Stimulated activated CD4-positive, alpha-beta T cell treated with anti-CD3 and anti-CD28 coated beads, Interleukin-1b, Interleukin-23, amount 100 ng/mL, for 24 hours (primary cell): ENCODE measurements at regions not wholly inside any gene's neighbourhood (a gene's known extent, or its start where the extent isn't known, plus 50 kb on each side); places are given as distances from the start of the nearest gene placed in this dataset.
"Not testable (repeated sequence)": the region's sequence is repeated elsewhere in the genome, so short reads cannot be mapped to it uniquely, and the experiment has no call there.

Experiments used
- DNase-seq, 4 experiments: peaks; one replicate each; pipeline ENCODE4 v3.0.0-alpha.2; 2020; ENCODE audit warnings: low read depth in 4 of 4, low spot score in 1 of 4

DNA sequence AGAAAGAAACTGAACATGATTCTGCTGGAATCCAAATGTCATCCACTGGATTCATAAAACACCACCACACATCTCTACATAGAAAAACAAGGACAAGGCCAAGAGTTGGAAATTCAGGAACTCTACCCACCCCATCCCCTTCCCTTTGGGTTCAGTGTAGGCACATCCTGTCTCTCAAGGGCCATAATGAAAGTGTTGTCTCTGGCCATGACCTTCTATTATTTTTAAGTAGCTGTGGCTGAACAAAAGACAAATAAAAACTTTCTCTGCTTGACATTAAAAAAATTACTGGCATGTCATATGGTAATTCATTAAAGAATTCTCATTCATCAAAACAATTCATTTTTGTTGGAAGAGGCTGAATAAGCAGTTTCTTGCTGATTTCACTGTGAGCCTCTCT is 54.9 kb upstream of the ZBTB18 start:
- DNase-seq: no peak

DNA sequence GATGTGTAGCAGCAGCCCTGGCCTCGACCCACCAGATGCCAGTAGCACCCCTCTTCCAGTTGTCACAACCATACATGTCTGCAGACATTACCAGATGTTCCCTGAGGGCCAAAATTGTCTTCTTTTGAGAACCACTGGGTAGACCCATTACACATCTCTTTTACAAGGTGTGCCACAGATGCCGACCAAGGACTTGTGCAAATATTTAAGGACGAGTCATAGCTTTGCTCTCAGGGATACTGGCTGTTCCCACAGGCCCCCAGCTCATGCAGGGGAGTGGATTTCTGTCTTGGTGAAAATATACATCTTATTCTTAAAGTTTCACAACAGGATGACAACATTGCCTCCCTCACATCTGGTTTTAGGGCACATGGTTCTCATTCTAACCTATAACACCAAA is 59.4 kb upstream of the ZBTB18 start:
- DNase-seq: no peak

DNA sequence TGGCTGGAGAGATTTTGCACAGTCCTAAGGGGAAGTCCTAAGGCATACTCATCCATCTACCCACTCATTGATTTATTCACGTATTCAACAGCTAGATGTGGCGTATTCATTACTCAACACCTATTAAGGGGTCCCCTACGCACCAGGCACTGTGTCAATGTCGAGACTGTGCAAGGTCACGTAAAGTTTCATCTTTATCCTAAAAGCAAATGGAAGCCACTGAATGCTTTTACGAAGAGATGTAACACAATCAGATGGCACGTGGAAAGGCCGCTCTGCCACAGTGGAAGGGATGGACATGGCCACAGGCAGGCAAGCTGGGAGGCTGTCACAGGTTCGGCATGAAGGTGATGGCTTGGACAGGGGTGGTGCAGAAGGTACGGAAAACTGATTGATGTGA is 66.3 kb upstream of the ZBTB18 start:
- no peak for DNase-seq

DNA sequence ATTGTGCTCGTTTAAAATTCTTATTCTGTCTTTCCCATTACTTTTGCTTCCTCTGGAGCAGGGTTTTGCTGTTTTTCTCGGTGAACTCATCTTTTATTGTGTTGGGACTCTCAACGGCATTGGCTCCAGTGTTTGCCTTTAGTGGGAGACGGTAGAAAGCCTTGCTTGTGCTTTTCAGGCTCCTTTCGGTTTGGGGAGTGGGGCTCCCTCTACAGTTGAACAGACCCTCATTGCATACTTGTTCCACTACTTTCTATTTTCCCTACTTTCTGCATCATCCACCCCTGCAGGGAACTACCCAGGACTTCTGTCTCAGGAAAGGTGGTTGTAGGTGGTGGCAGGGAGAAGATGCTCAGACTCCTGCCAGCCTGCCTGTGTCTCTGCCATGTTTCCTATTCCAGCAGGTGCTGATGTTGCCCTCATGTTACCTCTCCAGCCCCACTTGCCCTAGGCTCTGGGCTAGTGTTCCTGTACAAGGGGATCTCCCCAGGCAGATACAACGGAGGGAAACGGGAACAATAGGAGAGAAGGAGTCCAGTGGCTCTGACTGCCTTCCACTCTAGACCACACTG is 68.5 kb upstream of the ZBTB18 start:
- DNase-seq: no peak

DNA sequence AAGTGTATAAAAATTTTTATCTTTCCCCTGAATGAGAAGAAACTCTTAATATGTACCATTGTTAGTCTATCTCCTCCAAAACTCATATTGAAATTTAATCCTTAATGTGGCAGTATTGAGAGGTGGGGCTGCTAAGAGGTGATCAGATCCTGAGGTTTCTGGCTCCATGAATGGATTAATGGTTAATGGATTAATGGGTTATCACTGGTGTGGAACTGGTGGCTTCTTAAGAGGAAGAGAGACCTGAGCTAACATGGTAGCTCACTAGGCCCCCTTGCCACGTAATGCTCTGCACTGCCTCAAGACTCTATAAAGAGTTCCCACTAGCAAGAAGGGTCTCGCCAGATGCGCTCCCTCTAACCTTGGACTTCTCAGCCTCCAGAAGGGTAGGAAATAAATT is 70.6 kb upstream of the ZBTB18 start:
- no peak for DNase-seq

DNA sequence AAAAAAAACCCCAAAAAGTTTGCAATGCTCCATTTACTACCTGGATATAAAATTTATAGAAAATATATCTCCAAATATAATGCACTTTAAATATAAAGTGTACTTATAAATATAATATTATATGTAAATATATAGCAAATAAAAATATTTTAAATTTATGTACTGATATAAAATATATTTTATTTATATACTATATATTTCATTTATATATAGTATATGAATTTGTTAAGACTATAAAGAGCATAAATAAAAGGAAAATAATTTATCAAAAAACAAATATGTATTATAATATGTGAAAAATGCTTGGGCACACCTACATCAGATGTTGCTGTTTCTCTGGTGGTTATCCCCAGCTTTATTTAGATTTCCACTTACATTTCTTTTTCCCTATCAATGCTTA is 71.0 kb upstream of the ZBTB18 start:
- DNase-seq: no peak

DNA sequence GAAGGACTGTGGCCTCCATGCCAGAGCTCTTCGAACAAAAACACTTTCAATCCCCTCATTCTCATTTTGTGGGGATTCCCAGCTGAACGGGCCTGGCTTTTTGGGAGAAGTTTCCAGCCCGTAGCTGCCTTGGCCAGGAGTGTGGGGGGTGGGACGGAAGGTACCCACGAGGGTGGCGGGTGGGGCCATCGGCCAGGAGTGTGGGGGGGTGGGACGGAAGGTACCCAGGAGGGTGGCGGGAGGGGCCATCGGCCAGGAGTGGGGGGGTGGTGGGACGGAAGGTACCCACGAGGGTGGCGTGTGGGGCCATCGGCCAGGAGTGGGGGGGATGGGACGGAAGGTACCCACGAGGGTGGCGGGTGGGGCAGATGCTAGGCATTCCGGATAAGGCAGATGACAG is 71.7 kb upstream of the ZBTB18 start:
- DNase-seq: no peak

DNA sequence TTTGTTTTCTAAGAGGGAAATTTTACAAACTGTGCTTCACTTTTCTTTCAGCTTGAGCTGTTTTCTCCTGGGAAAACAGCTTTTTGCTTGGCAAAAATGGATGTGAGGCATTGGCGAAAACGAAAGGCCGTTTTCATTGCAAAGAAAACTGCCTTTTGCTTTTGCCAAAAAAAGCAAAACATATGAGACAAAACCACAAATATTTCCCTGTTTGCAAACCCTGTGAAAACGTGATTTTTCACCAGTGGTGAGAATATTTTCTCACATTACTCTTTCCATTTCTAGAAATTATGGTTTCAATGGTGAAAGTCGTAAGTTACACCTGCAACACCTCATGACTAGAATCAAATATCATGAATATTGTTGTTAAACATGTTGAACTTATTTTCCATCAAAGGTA is 74.0 kb upstream of the ZBTB18 start:
- DNase-seq: no peak

DNA sequence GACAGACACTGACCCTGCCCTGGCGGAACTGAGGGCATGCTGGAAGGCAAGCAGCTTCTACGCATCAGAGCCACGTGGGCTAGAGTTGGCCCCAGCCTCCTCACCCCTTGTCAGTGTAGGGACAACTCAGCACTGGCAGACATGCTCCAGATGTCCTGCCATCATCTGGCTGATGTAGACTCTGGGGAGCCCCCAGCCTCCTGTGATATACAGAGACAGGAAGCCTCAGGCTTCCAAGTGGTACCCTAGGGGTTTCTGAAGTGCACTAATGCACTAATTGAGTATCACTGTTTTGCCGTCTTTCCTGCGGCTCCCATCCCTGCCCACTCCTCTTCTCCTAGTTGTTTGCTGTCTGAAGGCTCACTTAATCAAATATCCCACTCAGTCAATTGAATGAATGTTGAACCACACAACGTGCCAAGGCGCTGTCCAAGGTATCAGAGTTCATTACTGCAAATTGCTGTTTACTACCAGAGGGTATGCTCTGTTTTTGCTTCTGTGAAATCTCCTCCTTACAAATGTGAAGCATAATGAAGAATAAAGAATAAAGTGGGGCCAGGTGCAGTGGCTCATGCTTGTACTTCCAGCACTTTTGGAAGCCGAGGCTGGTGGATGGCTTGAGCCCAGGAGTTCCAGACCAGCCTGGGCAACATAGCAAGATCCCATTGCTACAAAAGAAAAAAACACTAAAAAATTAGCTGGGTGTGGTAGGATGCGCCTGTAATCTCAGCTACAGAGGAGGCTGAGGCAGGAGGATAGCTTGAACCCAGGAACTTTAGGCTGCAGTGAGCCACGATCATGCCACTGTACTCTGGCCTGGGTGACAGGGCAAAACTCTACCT is 76.4 kb upstream of the ZBTB18 start:
- DNase-seq: no peak

DNA sequence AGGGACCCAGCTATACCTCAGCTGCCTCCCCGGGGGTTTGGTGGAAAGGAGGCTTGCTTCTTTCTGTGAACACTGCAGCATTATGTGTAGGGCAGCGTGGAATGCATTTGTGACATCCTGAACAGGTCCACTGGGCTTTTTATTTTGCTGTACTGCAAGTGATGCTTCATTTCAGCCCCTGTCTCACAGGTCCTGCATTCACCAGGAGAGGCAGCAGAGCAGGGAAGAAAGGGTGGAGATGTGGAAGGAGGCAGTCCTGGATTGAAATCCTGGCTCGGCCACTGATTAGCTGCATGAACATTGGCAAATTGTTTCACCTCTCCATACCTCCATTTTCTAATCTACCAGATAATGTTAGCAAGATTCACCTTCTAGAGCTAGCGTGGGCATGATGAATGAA is 77.9 kb upstream of the ZBTB18 start:
- no peak for DNase-seq

DNA sequence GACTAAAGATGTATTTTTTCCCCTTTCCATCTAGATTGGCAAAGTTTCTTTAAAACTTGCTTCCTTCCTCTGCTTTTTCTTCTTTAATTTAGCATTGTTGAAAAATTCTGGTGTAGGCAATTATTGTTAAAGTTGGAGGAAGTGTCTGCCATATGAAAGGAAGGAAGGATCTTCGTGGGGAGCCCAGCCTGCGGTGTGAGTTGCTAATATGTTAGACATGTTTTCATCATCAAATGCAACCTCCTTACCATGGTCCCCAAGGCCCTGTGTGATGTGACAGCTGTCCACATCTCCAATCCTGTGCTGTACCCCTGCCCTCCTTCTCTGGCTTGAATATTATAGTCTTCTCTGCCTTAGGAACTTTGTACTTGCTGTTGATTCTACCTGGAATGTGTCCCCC is 81.0 kb upstream of the ZBTB18 start:
- DNase-seq: no peak

DNA sequence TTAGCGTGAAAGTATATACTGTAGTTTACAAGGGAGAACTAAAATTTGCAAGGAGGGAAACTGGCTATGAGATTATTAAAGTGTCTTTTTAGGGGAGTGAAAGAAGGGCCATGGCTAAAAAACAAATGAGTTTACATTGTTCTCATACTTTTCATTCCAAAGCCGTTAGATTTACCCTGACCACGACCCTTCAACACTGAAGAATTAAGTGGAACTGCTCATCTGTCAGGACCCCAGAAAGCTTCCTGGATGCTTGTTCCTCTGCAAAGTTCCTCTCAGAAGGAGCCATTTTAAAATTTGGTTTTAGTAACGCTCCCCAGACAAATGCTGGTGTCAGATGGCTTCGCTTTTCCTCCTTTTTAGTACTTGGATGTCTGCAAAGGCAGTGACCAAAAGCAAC is 82.7 kb upstream of the ZBTB18 start:
- DNase-seq: no peak

DNA sequence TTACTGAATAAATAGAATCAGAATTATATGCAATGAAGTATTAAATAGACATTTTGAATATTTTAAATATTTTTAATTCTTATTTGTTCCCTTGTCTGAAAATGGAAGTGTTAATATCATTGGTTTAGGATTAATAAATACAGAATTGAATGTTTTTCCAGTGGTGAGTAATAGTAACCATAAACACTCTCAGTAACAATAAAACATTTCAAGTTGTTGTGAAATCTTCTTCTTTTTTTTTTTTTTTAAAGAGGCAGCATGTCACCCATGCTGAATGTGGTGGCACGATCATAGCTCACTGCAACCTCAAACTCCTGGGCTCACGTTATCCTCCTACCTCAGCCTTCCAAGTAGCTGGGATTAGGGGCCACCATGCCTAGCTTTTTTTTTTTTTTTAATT is 86.2 kb upstream of the ZBTB18 start:
- no peak for DNase-seq

DNA sequence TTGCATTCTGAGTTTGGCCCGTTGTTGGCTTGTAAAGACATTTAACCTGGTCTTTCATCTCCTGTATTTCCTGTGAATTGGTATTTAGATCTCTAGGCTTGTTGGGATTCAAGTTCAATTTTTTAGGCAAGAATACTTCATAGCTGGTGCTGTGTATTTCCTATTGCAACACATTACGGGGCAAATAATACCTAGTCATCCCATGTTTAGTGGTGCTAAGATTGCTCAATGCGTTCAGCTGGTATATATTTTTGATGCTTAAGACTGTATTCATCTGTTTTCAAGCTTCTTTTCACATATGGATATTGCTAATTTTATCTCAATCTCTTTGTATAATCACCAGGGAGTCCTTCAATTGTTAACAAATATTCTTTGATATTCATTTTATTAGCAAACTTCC is 87.5 kb upstream of the ZBTB18 start:
- DNase-seq: no peak

DNA sequence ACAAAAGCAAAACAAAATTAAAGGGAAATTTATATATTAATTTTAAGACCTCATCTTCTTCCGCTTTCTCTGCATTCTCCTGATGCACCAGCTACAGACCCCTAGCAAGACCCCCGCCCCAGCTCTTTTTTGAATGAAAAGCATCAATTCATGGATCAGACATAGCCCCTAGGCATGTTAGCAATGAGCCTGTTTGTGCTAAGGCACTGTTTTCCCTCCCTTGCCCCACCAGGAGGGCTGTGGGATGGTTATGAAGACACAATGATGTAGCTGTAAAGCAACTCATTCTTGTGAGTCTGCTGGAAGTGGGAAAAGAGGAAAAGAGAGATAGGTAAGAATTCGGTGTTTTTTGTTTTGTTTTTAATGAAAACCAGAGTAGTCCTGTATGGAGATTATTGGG is 88.5 kb upstream of the ZBTB18 start:
- DNase-seq: no peak

DNA sequence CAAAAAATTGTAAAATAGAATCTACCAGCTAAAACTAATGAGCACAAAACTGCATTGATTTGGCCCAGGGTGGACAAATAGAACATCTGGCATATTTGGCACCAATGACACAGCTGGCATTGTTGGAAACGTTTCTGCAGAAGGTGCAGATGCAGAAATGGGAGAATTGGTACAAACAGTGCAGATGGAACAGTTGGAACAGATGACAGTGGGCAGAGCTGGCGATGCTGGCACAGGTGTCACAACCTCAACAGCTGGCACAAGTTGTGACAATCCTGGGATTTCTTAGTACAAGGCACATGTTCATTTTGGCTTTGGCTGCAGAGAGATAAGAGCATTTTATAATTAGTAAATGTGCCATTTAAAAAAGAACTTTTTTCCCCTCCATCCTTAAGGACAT is 91.1 kb upstream of the ZBTB18 start:
- DNase-seq: no peak

DNA sequence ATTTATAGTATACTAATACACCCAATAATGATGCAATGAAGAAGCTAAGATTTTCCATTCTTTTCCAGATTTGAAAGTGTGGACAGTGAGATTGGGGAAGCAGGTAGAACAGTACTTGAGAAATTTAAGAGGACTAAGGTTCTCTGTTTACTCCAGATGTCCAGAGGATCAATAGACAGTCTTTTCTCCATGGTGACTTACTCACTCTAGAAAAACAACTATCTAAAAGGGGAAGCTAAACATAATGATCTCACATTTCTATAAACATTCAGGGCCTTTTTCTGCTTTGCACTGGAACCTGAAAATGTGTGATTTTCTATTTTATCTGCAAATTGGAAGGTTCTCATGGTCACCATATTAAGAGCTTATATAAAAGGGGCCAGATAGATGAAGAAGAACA is 93.9 kb upstream of the ZBTB18 start:
- DNase-seq: no peak

DNA sequence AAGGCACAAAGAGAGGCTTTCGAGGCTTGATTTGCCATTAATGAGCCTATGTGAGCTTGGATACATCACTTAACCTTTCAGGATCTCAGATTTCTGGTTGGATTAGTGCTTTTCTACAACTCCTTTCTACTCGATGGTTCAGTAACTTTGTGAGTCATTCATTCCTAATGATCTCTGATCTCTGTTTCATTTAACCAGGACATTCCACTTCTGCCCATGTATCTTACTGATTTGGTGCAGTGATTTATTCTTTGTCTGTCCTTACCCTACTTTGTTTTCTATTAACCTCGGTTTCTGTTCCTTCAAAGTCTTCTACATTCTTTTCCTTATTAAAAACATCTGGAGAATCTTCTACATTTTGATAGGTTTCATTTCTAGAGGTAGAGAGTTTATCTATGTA is 94.6 kb upstream of the ZBTB18 start:
- DNase-seq: no peak

DNA sequence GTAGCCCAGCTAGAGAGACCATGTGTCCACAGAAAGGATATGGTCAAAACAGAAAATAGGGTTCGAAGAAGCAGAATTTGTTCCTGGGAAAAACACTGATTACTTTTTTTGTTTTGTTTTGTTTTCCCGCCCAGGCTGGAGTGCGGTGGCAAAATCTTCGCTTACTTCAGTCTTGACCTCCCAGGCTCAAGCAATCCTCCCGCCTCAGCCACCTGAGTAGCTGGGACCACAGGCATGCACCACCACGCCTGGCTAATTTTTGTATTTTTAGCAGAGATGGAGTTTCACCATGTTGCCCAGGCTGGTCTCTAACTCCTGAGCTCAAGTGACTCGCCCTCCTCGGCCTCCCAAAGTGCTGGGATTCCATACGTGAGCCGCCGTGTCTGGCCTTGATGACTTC is 99.9 kb upstream of the ZBTB18 start:
- DNase-seq: not testable (repeated sequence)

DNA sequence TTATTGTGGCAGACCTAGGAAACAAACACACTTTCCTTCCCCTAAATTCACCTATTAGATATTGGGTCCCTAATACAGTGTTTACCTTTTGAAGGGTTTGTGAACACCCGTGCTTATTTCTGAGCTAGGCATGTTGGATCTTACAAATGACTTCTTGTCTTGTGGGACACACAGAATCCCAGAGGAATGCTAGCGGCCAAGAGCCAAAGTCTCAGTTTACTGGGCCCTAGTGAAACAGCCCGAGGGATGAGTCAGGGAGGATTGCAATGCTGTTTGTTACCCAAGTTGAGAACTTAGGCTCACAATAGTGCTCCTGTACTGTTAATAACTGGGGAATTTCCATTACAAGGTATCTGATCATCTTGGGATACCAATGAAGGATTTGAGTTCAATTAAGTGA is 100.1 kb upstream of the AKT3 start:
- no peak for DNase-seq

DNA sequence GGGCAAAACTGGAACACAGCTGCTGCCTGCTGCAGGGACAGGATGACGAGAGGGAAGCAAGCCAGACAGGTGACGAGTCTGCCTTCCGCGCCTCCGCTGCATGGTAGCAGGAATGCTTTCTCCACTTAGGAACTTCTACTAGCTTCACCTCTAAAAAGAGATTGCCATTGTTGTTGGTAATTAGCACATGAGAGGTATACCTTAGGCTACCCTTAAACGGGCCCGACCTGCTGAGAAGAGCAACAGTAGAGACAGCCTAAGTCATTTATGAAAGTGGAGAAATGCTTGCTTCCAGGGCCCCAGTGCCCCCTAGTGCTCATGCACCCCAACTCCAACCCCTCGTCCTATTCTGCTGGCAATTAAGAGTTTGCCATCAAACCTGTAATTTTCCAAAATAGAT is 96.9 kb upstream of the AKT3 start:
- DNase-seq: peak in 3 of 4 experiments; percentile 7 to 18 (median 10)

DNA sequence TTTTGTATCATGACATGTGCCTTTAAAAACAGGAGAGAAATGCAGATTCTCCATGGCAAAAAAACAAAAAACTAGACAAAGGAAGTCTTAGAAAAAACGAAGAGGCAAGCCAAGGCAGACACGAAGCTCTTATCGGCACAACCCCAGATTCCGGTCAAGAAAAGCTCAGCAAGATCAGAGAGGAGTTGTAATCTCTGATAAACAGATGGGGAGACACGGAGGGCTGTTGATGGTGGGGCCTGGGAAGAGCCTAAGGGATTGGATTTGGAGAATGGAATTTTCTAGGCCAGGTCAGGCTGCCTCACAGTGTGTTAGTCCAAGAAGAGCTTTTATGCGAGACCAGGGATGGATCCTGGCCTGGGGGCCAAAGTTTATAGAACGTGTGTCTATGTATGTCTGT is 96.2 kb upstream of the AKT3 start:
- DNase-seq: no peak

DNA sequence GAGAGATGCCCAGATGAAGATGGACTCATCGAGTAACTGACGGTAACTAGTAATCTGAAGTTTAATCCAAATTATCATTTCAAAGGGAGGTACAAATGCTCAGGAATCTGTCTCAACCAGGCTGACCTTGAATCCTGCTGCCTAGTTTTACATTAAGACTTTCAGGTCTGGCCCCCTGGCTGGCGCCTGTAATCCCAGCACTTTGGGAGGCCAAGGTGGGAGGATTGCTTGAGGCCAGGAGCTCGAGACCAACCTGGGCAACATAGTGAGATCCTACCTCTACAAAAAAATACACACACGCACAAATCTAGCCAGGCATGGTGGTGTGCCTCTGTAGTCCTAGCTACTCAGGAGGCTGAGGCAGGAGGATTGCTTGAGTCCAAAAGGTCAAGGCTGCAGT is 95.7 kb upstream of the AKT3 start:
- no peak for DNase-seq
